ENCODE measurements at regions not wholly inside any gene's neighbourhood (a gene's known extent, or its start where the extent isn't known, plus 50 kb on each side); places are given as distances from the start of the nearest gene placed in this dataset.

DNA sequence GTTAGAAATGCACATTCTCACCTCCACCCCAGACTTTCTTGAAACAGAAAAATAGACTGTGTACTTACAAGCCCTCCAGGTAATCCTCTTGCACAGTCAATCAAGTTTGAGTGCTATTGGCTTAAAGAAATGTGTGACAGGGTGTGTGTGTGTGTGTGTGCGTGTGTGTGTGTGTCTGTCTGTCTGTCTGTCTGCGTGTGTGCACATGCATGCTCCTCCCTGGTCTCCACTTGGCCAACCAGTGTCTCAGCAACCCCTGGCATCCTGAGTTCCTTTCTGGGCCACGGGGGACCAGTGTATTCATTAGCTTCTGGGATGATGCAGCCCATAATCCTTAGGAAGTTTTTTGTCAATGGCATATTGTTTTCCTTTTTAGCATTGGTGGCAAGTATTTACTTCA lies 128.8 kb upstream of the IL12A start:
- no peak for TF ChIP-seq ZNF274 (IDR thresholded peaks at IDR 0.05; ENCODE audit: low read depth, low read length)
- no peak overlapping the region for H3K4me3 ChIP-seq (ENCODE audit: low read length)

DNA sequence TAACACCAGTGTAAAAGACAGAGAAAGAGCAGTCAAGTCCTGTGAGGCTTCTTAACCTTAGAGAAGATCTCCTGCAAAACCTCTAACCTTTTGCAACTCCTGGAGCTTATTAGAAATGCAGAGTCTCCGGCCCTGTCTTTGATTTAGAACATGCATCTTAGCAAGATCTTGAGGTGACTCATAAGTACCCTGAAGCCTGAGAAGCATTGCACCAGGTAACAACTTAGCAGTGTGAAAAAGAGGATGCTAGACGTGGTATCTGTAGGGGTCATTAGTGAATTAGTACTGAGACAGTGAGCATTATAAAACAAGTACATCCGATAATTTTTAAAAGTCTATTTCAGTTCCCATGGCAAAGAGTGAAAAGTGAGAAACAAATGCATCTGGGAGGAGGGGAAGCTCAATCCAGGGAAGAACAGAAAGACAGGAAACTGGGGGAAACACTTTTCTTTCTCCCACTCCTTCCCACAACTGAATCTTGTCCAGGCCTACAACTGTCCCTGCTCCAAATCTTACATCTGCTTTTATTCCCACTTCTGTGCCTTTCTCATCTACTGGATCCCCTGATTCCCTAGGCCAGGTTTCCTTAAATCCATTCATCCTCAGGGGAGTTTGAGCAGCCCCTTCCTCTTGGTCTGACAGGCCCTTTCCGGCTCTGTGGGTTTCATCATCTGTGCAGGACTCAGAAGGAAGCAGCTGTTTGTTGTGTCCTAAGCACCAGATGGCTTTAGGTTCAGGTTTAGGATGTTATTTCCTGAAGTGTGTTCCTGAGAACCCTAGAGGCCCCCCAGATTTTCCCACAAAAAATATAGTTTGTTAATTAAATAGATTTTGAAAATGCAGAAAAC lies 128.1 kb upstream of the IL12A start:
- H3K4me3 ChIP-seq (ENCODE audit: low read length) = no peak overlapping the region; the same call in 1 of the 2 replicates
- TF ChIP-seq ZNF274 (IDR thresholded peaks at IDR 0.05; ENCODE audit: low read depth, low read length) = no peak

DNA sequence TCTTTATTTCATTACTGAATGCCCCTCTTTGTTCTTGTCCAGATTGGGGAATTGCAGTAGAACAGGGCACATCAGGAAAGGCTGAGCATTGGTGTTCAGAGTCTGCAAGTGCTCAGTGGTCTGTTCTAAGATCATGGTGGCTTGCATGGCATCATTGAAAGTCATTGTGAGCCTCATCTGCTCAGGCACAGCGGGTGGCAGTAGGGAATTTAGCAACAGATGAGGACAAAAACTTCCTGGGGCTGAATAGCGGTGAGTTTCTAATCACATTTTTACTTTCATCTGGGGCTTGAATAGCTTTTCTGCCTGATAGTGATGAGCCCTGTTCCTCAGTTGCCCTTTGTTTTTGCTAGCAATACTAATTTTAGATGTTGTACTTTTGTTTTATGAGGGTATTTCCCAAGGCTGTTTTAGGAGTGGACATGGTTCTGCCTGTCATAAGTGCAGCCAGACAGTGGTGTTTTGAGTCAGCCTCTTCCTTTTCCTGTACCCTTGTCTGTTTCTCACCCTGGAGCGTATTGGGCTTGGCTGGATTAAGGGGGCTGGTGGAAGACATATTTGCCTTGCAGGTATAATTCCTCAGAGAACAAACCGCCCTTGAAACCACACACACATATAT lies 127.2 kb upstream of the IL12A start:
- no peak for TF ChIP-seq ZNF274 (IDR thresholded peaks at IDR 0.05; ENCODE audit: low read depth, low read length)
- H3K4me3 ChIP-seq (ENCODE audit: low read length) = peak overlapping the region; percentile 13; the same call in 1 of the 2 replicates

DNA sequence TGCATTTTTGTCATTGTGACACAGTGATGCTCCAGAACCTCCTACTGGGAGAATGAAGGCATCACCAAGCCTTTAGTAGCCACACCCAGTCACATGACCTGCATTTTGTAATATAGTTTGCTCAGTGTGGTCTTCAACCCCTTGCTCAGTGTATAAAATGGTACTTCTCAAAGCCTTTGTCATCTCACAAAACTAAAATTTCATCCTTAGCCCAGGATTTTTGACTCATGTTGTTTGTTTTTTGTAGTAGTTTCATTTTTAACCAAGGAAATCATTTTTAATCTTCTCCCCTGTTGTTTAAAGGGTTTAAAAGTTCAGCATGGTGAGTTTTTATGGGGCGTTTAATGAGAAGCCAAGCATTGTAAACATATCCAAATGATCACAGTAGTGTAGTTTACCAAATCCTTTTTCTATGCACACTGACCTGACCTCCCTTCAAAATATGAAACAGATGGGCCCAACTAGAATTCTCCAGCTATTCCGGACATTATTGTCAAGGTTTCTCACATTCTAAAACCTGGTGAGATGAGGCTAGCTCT lies 123.5 kb upstream of the IL12A start:
- no peak for TF ChIP-seq ZNF274 (IDR thresholded peaks at IDR 0.05; ENCODE audit: low read depth, low read length)
- no peak overlapping the region for H3K4me3 ChIP-seq (ENCODE audit: low read length)

DNA sequence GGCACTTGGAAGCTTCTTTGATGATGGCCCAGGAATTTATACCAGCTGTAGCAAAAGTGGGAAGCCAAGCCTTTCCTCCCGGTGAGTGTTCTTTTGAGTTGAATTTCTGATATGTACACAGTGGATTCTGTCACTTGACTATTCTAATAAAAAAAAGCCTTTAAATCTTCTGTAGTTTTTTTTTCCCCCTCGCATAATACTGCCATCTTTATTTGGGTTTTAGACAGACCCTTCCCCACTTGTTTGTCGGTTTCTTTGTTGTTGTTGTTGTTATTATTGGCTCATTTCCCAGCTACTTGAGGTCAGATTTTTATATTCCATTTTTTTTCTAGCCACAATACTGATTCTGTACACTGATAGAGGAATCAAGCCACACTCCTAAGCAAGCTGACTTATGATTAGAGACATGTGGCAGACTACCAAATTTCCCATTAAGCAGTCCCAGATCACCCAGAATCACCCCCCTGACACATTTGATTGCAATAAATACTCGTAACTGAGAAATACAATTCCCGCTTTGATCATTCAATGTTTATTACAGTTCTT lies 122.4 kb upstream of the IL12A start:
- H3K4me3 ChIP-seq (ENCODE audit: low read length) = no peak overlapping the region
- TF ChIP-seq ZNF274 (IDR thresholded peaks at IDR 0.05; ENCODE audit: low read depth, low read length) = no peak

DNA sequence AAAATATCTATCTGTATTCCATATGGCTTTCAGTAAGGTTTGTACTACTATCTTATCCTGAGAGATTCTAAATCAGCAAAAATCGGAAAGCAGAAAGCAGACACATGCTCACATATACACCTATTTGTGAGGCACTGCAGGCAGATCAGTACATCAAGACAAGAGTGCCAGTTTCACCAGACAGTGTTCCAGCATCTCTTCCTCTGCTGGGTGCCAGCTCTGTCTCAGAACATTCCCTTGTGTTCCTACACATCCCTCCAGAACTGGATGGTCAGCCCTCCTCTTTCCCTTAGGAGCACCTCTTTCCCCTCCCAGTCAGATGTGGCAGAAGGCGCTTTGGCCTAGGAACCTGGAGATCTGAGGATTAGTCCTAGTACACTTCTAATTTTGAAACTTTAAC lies 121.3 kb upstream of the IL12A start:
- no peak for TF ChIP-seq ZNF274 (IDR thresholded peaks at IDR 0.05; ENCODE audit: low read depth, low read length)

DNA sequence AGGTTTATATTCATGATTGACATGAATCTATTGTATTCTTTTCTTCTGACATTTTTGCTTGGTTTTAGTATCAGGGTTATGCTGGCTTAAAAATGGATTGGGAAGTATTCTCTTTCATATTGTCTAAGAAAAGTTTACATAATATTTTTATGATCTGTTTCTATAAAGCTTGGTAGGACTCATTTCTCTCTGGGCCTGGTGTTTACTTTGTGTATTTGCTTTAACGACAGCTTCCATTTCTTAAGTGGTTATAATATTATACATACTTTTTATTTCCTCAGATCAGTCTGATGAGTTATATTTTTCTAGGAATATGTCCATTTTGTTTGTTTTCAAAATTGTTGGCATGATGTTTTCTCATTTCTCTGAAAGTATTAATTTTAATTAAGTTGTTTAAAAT lies 117.9 kb upstream of the IL12A start:
- H3K4me3 ChIP-seq (ENCODE audit: low read length) = no peak overlapping the region
- TF ChIP-seq ZNF274 (IDR thresholded peaks at IDR 0.05; ENCODE audit: low read depth, low read length) = no peak

More for the DNA sequence above, 121.3 kb upstream of the IL12A start:
- no peak overlapping the region for H3K4me3 ChIP-seq (ENCODE audit: low read length)

DNA sequence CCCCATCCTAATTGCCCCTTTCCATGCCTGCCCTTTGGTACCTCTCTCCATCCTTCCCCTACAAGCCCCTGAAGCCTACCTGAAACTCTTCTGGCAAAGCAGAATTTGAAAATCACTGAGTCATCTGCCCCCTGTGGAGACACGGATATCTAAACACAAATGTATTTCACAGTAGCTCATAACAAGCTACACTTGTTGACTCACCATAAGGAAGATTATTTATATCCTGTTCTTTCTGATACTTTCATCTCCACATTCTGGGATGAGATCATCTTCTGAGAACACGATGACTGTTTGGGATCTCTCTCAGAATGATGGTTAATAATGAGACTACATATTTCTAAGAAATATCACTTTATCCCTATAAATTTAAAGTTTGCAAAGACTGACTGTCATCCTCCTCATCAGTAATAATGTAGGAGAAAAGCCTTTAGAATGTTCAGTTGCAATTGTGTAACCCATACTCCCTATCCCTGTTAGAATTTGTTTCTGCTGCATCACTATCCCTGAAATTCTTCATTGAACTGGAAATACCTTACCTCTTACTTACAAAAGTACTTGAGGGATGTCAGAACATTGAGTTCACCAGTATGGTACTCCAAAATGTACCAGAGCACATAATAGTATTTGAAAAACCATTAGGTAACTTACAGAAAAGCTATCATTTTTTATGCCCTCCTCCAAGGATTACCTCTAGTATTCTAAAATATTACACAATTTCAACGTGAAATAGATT lies 116.1 kb upstream of the IL12A start:
- no peak for TF ChIP-seq ZNF274 (IDR thresholded peaks at IDR 0.05; ENCODE audit: low read depth, low read length)
- no peak overlapping the region for H3K4me3 ChIP-seq (ENCODE audit: low read length)

DNA sequence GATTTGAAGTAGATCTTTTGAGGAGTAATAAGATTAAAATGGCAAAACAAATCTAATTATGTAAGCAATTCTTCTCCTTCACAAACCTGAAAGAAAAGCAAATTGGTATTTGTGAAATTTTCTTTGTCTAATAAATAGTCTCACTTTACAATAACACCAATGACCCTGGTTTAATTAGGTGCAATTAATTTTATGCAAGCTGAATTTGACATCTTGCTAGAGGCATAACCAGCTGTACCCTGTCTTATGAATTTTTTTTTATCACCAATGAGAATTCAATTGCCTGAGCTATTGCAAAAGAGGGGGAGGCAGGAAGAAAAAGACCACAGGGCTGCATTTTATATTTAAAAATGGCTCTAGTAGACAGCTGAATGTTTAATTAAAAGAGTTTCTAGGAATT lies 113.5 kb upstream of the IL12A start:
- no peak for TF ChIP-seq ZNF274 (IDR thresholded peaks at IDR 0.05; ENCODE audit: low read depth, low read length)

DNA sequence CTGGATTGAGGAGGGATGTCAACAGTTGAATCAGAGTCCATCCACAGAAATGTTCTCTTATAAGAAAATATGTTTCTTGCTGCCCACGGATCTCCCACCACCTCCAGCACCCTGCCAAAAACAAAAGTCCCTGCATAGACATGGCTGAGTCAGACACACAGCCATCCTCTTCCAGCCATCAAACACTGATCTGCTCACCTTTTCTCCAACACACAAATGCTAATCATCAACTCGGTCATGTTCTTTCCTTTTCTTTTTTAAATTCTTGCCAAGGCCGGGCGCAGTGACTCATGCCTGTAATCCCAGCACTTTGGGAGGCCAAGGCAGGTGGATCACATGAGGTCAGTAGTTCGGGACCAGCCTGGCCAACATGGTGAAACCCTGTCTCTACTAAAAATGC lies 110.7 kb upstream of the IL12A start:
- TF ChIP-seq ZNF274 (IDR thresholded peaks at IDR 0.05; ENCODE audit: low read depth, low read length) = no peak
- no peak overlapping the region for H3K4me3 ChIP-seq (ENCODE audit: low read length)

More for the DNA sequence above, 113.5 kb upstream of the IL12A start:
- H3K4me3 ChIP-seq (ENCODE audit: low read length) = no peak overlapping the region

DNA sequence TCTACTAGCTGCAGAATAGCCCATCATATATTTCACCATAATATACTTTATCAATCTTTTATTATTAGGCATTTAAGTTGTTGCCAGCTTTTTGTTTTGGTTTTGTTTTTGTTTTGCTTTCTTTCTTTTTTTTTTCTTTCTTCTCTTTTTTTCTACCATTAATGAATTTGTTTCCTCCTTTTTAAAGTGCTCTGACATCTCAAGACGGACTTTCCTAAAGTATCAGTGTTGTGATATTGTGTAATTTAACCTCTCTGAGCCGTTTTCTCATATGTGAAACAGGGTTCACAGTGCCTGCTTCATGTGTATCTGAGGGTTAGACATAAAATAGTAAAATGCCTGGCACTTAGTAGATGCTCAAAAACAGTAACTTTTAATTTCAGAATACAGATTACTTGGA lies 109.5 kb upstream of the IL12A start:
- no peak for TF ChIP-seq ZNF274 (IDR thresholded peaks at IDR 0.05; ENCODE audit: low read depth, low read length)
- H3K4me3 ChIP-seq (ENCODE audit: low read length) = no peak overlapping the region

DNA sequence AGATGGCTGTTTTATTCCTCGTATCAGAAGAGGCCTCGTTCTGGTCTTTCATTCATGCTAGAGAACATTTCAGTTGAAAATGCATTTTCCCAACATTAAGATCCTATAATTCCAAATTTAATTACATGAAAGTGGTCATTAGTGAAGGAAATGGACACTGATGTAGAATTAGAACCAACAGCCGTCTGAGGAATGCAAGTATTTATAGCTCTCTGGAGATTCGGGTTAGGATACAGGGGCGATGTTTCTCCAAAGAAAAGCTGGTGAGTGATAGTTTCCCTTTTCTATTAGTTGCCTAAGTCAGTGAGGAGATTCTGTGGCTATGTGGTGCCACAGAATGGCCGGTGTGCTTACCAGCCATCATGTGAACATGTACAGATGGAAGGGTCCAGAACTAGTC lies 109.0 kb upstream of the IL12A start:
- TF ChIP-seq ZNF274 (IDR thresholded peaks at IDR 0.05; ENCODE audit: low read depth, low read length) = no peak
- no peak overlapping the region for H3K4me3 ChIP-seq (ENCODE audit: low read length)

DNA sequence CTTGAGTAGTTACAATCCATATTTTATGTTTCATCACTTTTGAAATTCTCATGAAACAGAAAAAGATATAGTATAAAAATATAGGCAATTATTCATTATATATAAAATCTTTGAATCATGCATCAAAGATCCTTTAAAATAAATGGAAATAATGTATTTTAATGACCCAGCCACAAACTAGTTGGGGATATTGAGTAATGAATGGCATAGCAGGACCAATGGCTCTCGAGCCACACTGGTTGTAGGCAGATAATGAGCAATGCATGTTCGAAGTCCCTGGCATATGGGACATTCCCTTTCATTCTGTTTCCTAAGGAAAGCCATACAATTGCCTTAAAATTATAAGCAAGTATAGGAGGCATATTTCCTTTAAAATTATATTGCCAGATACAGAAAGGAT lies 107.4 kb upstream of the IL12A start:
- H3K4me3 ChIP-seq (ENCODE audit: low read length) = no peak overlapping the region
- no peak for TF ChIP-seq ZNF274 (IDR thresholded peaks at IDR 0.05; ENCODE audit: low read depth, low read length)

DNA sequence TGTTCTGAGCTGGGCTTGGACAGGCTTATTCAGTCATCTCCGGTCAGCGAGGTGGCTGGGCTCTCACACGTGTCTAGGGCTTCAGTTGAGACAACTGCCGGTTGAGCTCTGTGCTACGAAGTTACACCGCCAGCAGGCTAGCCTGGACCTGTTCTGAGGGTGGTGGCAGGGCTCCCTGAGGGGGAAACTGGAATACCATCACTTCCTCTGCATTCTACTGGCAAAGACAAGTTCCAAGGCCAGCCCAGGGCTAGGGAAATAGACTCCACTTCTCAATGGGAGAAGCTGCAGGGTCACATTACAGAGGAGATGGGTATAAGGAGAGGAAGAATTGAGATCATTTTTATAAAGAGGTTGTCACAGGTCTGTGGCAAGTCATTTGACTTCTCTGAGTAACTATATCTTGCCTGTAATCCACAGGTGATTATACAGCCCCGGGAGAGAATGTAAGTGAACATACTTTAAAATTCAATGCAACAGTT lies 106.8 kb upstream of the IL12A start:
- H3K4me3 ChIP-seq (ENCODE audit: low read length) = no peak overlapping the region
- no peak for TF ChIP-seq ZNF274 (IDR thresholded peaks at IDR 0.05; ENCODE audit: low read depth, low read length)
